GM12878 (cell line): ENCODE measurements at regions not wholly inside any gene's neighbourhood (a gene's known extent, or its start where the extent isn't known, plus 50 kb on each side); places are given as distances from the start of the nearest gene placed in this dataset.

ENCODE experiments used
- ATAC-seq: fragments of 200-7000 bp; cut with Tn5 transposase; 3 replicates; pipeline ENCODE4 v1.9.1; 2020; ENCODE audit warnings: mild to moderate bottlenecking, moderate library complexity
- BruUV-seq: library from RNA; stranded (reverse); fragments of 400-500 nt; replicated peaks from 2 replicates; lab custom pipeline; 2021; lab: Mats Ljungman, UMichigan
- CTCF ChIA-PET: fragments of 300-600 bp; sonication (Branson Sonifier 250); formaldehyde crosslinking; extraction: SDS; loops from one replicate; lab custom pipeline; 2021; ENCODE audit warnings: inconsistent platforms; lab: Yijun Ruan, JAX
- POLR2A ChIA-PET: fragments of 350-600 bp; formaldehyde crosslinking; extraction: SDS; loops from one replicate; lab custom pipeline; 2021; ENCODE audit warnings: inconsistent platforms; lab: Charles Lee
- RAD21 ChIA-PET: fragments of 300-600 bp; sonication (Branson Sonifier 250); formaldehyde crosslinking; loops from one replicate; lab custom pipeline; 2023; ENCODE audit warnings: antibody characterized with exemption; ENCODE audit not compliant: unreplicated experiment; lab: Charles Lee
- SMC1A ChIA-PET: fragments of 300-600 bp; sonication (Branson Sonifier 250); formaldehyde crosslinking; loops from one replicate; lab custom pipeline; 2023; ENCODE audit not compliant: unreplicated experiment, uncharacterized antibody; lab: Charles Lee
- DNase-seq: peaks from one replicate; pipeline ENCODE4 v3.0.0-alpha.2; 2011; ENCODE audit warnings: low read depth, low spot score
- FAIRE-seq: peaks from 3 replicates; lab custom pipeline; 2011; peaks lifted over from hg19 to GRCh38; lab: Jason Lieb, UNC
- H2AFZ ChIP-seq: 2 replicates; pipeline ENCODE4 v1.6.0; 2011; ENCODE audit warnings: low read depth, low read length, control low read depth; ENCODE audit not compliant: control insufficient read depth
- H3K27ac ChIP-seq: 2 replicates; pipeline ENCODE4 v1.5.1; 2011; ENCODE audit warnings: control low read depth; ENCODE audit not compliant: control insufficient read depth, insufficient read depth
- H3K27me3 ChIP-seq, 2 experiments: replicated peaks in 1 of 2; 2 replicates each; pipeline versions ENCODE4 v1.6.0 to v1.6.1; 2011; ENCODE audit warnings: low read length in 1 of 2; ENCODE audit not compliant: control insufficient read depth in 2 of 2, insufficient read depth in 2 of 2
- H3K36me3 ChIP-seq, 2 experiments: 2 replicates each; pipeline ENCODE4 v1.5.1; 2011; ENCODE audit warnings: low read length in 1 of 2; ENCODE audit not compliant: control insufficient read depth in 2 of 2, insufficient read depth in 2 of 2
- H3K4me1 ChIP-seq: 2 replicates; pipeline ENCODE4 v1.6.1; 2011; ENCODE audit warnings: mild to moderate bottlenecking, low read length, moderate library complexity, mixed read lengths; ENCODE audit not compliant: control insufficient read depth, insufficient read depth
- H3K4me2 ChIP-seq: 2 replicates; pipeline ENCODE4 v1.6.0; 2011; ENCODE audit warnings: control low read depth; ENCODE audit not compliant: control insufficient read depth, insufficient read depth
- H3K4me3 ChIP-seq: fragments of 200-600 bp; sonication (generic); 2 replicates; pipeline ENCODE4 v1.5.1; 2016
- H3K79me2 ChIP-seq: 2 replicates; pipeline ENCODE4 v1.6.0; 2011; ENCODE audit warnings: low read length; ENCODE audit not compliant: control insufficient read depth, insufficient read depth
- H3K9ac ChIP-seq: 2 replicates; pipeline ENCODE4 v1.8.0; 2011; ENCODE audit warnings: low read length, control low read depth, mixed read lengths; ENCODE audit not compliant: control insufficient read depth, insufficient read depth
- H3K9me3 ChIP-seq: replicated peaks from 3 replicates; pipeline ENCODE4 v1.5.1; 2011; ENCODE audit warnings: mild to moderate bottlenecking, low read length; ENCODE audit not compliant: control insufficient read depth, insufficient read depth
- H4K20me1 ChIP-seq: 2 replicates; pipeline ENCODE4 v1.6.0; 2011; ENCODE audit not compliant: control insufficient read depth, insufficient read depth
- ATF7 ChIP-seq: fragments of 450-650 bp; IDR thresholded peaks from 2 replicates; pipeline ENCODE4 v1.6.1; 2016; ENCODE audit warnings: low read depth, mild to moderate bottlenecking
- DPF2 ChIP-seq: fragments of 450-650 bp; IDR thresholded peaks from 2 replicates; pipeline ENCODE4 v1.6.1; 2017; ENCODE audit warnings: mild to moderate bottlenecking
- KLF5 ChIP-seq: fragments of 450-650 bp; IDR thresholded peaks from 2 replicates; pipeline ENCODE4 v1.6.1; 2014; ENCODE audit warnings: mild to moderate bottlenecking; ENCODE audit not compliant: partially characterized antibody
- MYC ChIP-seq: IDR thresholded peaks from 2 replicates; pipeline ENCODE4 v1.6.1; 2011; ENCODE audit warnings: mild to moderate bottlenecking, low read length, moderate library complexity, inconsistent platforms; ENCODE audit not compliant: insufficient read depth, insufficient replicate concordance, insufficient read length, severe bottlenecking
- NFIC ChIP-seq: IDR thresholded peaks from 2 replicates; pipeline ENCODE4 v1.6.1; 2012; ENCODE audit warnings: low read depth, mild to moderate bottlenecking, inconsistent platforms, low read length, moderate library complexity
- RFX5 ChIP-seq: IDR thresholded peaks from 2 replicates; pipeline ENCODE4 v1.6.1; 2011; ENCODE audit warnings: low read depth, low read length, improper control_type of control experiment
- SIX5 ChIP-seq: IDR thresholded peaks from 2 replicates; pipeline ENCODE4 v1.6.1; 2011; ENCODE audit warnings: mild to moderate bottlenecking, low read depth, low read length, moderate library complexity; ENCODE audit not compliant: severe bottlenecking
- TCF12 ChIP-seq: IDR thresholded peaks from 2 replicates; pipeline ENCODE4 v1.6.1; 2011; ENCODE audit warnings: low read depth, mild to moderate bottlenecking, low read length
- ZNF384 ChIP-seq: IDR thresholded peaks from 2 replicates; pipeline ENCODE4 v1.6.1; 2012; ENCODE audit warnings: low read depth, mild to moderate bottlenecking, low read length, improper control_type of control experiment, borderline replicate concordance
- in situ Hi-C: fragments of 300-500 bp; cut with MboI; formaldehyde crosslinking; loops from 9 replicates; pipeline ENCODE4 v1.14.3; 2018; ENCODE audit warnings: mixed read lengths
- intact Hi-C: fragments of 100-400 bp; cut with micrococcal nuclease; formaldehyde crosslinking; loops from one replicate; pipeline ENCODE4 v1.14.2; 2022; ENCODE audit not compliant: unreplicated experiment
- TF ChIP-seq, protein P1 (sequence below), 3 experiments: IDR thresholded peaks in 2 of 3; conservative IDR thresholded peaks in 1 of 3; 2 replicates each; pipeline ENCODE4 v1.5.1; 2011; ENCODE audit warnings: low read depth in 3 of 3, low read length in 3 of 3, mild to moderate bottlenecking in 3 of 3, control low read depth in 2 of 3, moderate library complexity in 2 of 3, inconsistent platforms in 1 of 3, mixed read lengths in 1 of 3; ENCODE audit not compliant: control insufficient read depth in 2 of 3, insufficient read depth in 1 of 3; ENCODE audit errors: extremely low read depth in 1 of 3
- TF ChIP-seq, protein P2 (sequence below): IDR thresholded peaks from 2 replicates; pipeline ENCODE4 v1.6.1; 2011; ENCODE audit warnings: low read depth, mild to moderate bottlenecking, low read length, moderate library complexity, borderline replicate concordance; ENCODE audit errors: extremely low read depth
- TF ChIP-seq, protein P3 (sequence below): IDR thresholded peaks from 2 replicates; pipeline ENCODE4 v1.6.1; 2012; ENCODE audit warnings: low read depth, low read length, improper control_type of control experiment

DNA sequence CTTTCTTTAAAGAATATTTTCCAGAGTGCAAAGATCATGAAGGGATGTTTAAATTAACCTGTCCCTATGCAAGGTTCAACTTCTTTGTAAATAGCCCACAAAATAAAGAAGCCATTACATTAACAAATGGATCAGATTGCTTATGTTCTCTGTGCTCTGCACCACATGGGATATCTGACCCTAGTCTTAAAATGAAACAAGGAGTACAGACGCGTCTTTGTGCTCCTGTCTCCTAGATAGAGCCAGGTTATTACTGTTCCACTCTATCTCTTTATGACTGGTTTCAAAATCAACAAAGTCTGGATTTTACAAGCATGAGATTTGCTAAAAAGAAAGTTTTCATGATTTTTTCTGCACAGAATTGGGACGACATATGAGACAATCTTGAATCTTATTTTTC is 339.4 kb downstream of the KLF12 start (continued):
- TF ChIP-seq, protein P1, sequence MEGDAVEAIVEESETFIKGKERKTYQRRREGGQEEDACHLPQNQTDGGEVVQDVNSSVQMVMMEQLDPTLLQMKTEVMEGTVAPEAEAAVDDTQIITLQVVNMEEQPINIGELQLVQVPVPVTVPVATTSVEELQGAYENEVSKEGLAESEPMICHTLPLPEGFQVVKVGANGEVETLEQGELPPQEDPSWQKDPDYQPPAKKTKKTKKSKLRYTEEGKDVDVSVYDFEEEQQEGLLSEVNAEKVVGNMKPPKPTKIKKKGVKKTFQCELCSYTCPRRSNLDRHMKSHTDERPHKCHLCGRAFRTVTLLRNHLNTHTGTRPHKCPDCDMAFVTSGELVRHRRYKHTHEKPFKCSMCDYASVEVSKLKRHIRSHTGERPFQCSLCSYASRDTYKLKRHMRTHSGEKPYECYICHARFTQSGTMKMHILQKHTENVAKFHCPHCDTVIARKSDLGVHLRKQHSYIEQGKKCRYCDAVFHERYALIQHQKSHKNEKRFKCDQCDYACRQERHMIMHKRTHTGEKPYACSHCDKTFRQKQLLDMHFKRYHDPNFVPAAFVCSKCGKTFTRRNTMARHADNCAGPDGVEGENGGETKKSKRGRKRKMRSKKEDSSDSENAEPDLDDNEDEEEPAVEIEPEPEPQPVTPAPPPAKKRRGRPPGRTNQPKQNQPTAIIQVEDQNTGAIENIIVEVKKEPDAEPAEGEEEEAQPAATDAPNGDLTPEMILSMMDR (IDR thresholded peaks at IDR 0.05 in 2 of 3, conservative IDR thresholded peaks at IDR 0.05 in 1 of 3; ENCODE audit: control insufficient read depth in 2 of 3, extremely low read depth in 1 of 3, insufficient read depth in 1 of 3, low read depth in 3 of 3, low read length in 3 of 3), result no peak
- TF ChIP-seq ATF7, result no peak
- TF ChIP-seq, protein P2, sequence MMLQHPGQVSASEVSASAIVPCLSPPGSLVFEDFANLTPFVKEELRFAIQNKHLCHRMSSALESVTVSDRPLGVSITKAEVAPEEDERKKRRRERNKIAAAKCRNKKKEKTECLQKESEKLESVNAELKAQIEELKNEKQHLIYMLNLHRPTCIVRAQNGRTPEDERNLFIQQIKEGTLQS, result no peak
- TF ChIP-seq KLF5, result no peak

DNA sequence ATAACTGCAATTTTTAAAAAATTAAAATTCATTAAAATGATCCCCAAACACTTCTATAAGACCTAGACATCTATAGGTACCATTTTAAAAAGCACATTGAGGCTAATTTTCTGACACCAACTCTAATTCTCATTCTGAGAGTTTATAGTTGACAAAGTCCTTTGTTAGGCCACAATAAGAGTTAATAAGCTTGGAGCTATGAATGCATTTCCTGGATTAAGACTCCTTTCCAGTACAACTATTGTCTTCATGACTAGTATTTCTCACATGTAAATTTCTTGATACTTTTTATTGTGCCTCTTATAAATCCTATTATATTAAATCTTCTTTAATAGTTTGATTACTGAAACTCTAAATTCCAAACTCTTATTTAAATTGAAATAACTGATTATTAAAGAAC is 340.8 kb downstream of the KLF12 start:
- Histone ChIP-seq H3K27ac (no peak overlapping the region), H3K9me3 (no peaks in the 10 kb centered on the region), H3K4me3 (no peak overlapping the region), H3K9ac (no peak overlapping the region), H3K36me3 (no peaks in the 10 kb centered on the region), H3K4me1 (no peaks in the 10 kb centered on the region), H2AFZ (no peak overlapping the region), H3K27me3 (no peaks in the 10 kb centered on the region), H3K4me2 (no peak overlapping the region), H4K20me1 (no peaks in the 10 kb centered on the region), H3K79me2 (no peaks in the 10 kb centered on the region)
- ChIA-PET RAD21 (no interaction called here), CTCF (no interaction called here), POLR2A (no interaction called here), SMC1A (interaction anchor here (0.6 kb wide), 1 partner anchor 585 kb away, joined by 3 read pairs; no protein-coding TSS in a partner anchor)
- FAIRE-seq, result no peak
- no peak for ATAC-seq
- TF ChIP-seq ZNF384, result no peak
- TF ChIP-seq TCF12, result no peak
- TF ChIP-seq RFX5, result no peak
- TF ChIP-seq NFIC, result no peak
- TF ChIP-seq MYC, result no peak
- TF ChIP-seq SIX5, result no peak
- TF ChIP-seq DPF2, result no peak
- TF ChIP-seq, protein P3, sequence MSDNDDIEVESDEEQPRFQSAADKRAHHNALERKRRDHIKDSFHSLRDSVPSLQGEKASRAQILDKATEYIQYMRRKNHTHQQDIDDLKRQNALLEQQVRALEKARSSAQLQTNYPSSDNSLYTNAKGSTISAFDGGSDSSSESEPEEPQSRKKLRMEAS, result no peak
- in situ Hi-C loops, result no loop called here
- intact Hi-C loops, result no loop called here
- BruUV-seq, result no TSS peak
- DNase-seq, result no peak
